Glutamatergic neuron (in vitro differentiated cells): ENCODE measurements at regions not wholly inside any gene's neighbourhood (a gene's known extent, or its start where the extent isn't known, plus 50 kb on each side); places are given as distances from the start of the nearest gene placed in this dataset.
"Not testable (repeated sequence)": the region's sequence is repeated elsewhere in the genome, so short reads cannot be mapped to it uniquely, and the experiment has no call there.

ENCODE experiments used
- DNase-seq: peaks from one replicate; pipeline ENCODE4 v3.0.0; 2022
- H3K27ac Mint-ChIP-seq: one replicate; pipeline ENCODE4 v1.8.0; 2020; ENCODE audit warnings: mild to moderate bottlenecking, mixed read lengths, inconsistent platforms; ENCODE audit not compliant: unreplicated experiment
- H3K27me3 Mint-ChIP-seq: one replicate; pipeline ENCODE4 v1.8.0; 2020; ENCODE audit warnings: mild to moderate bottlenecking, moderate library complexity, mixed read lengths, inconsistent platforms; ENCODE audit not compliant: unreplicated experiment
- H3K36me3 Mint-ChIP-seq: one replicate; pipeline ENCODE4 v1.8.0; 2020; ENCODE audit warnings: mild to moderate bottlenecking, mixed read lengths, inconsistent platforms; ENCODE audit not compliant: unreplicated experiment
- H3K4me1 Mint-ChIP-seq: one replicate; pipeline ENCODE4 v1.8.0; 2020; ENCODE audit warnings: mild to moderate bottlenecking, low read depth, mixed read lengths, inconsistent platforms; ENCODE audit not compliant: unreplicated experiment
- H3K4me3 Mint-ChIP-seq: one replicate; pipeline ENCODE4 v1.8.0; 2020; ENCODE audit warnings: mild to moderate bottlenecking, mixed read lengths, inconsistent platforms; ENCODE audit not compliant: unreplicated experiment
- H3K9me3 Mint-ChIP-seq: one replicate; pipeline ENCODE4 v1.8.0; 2020; ENCODE audit warnings: mild to moderate bottlenecking, moderate library complexity, mixed read lengths, inconsistent platforms; ENCODE audit not compliant: unreplicated experiment
- CTCF ChIP-seq: fragments of 200-600 bp; sonication (generic); IDR thresholded peaks from one replicate; pipeline ENCODE4 v1.5.0; 2021; ENCODE audit not compliant: partially characterized antibody, unreplicated experiment

- Mint-ChIP-seq H3K27me3 (peaks cover 9% of the 10 kb centered on the region), H3K36me3 (peaks cover 20% of the 10 kb centered on the region), H3K27ac (no peak overlapping the region), H3K9me3 (peaks cover 13% of the 10 kb centered on the region), H3K4me3 (no peak overlapping the region), H3K4me1 (no peaks in the 10 kb centered on the region)
- no peak for TF ChIP-seq CTCF
- DNase-seq = no peak
Measured at GRCh38 chr5:1719860-1720259, 79.8 kb downstream of the MRPL36 start.

- peaks cover 9% of the 10 kb centered on the region for H3K27me3 Mint-ChIP-seq
- peaks cover 20% of the 10 kb centered on the region for H3K36me3 Mint-ChIP-seq
- H3K27ac Mint-ChIP-seq = no peak overlapping the region
- H3K4me1 Mint-ChIP-seq = no peaks in the 10 kb centered on the region
- TF ChIP-seq CTCF = no peak
- H3K9me3 Mint-ChIP-seq = peaks cover 13% of the 10 kb centered on the region
- no peak overlapping the region for H3K4me3 Mint-ChIP-seq
- DNase-seq = no peak
Measured at GRCh38 chr5:1718669-1719068, 81.0 kb downstream of the MRPL36 start.

- not testable (repeated sequence) for H3K9me3 Mint-ChIP-seq, DNase-seq, H3K27ac Mint-ChIP-seq, H3K4me1 Mint-ChIP-seq, H3K36me3 Mint-ChIP-seq, H3K27me3 Mint-ChIP-seq
- H3K4me3 Mint-ChIP-seq = peak overlapping the region; percentile 72
Measured at GRCh38 chr5:1710091-1710490, 89.5 kb downstream of the MRPL36 start.

GRCh38 chr5:1709171-1709803 is 90.3 kb downstream of the MRPL36 start:
- TF ChIP-seq CTCF = no peak
- peaks cover 8% of the 10 kb centered on the region for H3K4me1 Mint-ChIP-seq
- H3K36me3 Mint-ChIP-seq = no peaks in the 10 kb centered on the region
- no peak overlapping the region for H3K27ac Mint-ChIP-seq
- DNase-seq = no peak
- peak overlapping the region; percentile 72 for H3K4me3 Mint-ChIP-seq
- peaks cover 3% of the 10 kb centered on the region for H3K9me3 Mint-ChIP-seq
- peaks cover 3% of the 10 kb centered on the region for H3K27me3 Mint-ChIP-seq

- H3K36me3 Mint-ChIP-seq = no peaks in the 10 kb centered on the region
- DNase-seq = no peak
- no peak for TF ChIP-seq CTCF
- peaks cover 3% of the 10 kb centered on the region for H3K9me3 Mint-ChIP-seq
- peaks cover 3% of the 10 kb centered on the region for H3K27me3 Mint-ChIP-seq
- no peak overlapping the region for H3K27ac Mint-ChIP-seq
- H3K4me3 Mint-ChIP-seq = no peak overlapping the region
- peaks cover 8% of the 10 kb centered on the region for H3K4me1 Mint-ChIP-seq
Measured at GRCh38 chr5:1708592-1709141, 91.0 kb downstream of the MRPL36 start.
